Keratinocyte (primary cell): ENCODE measurements at regions not wholly inside any gene's neighbourhood (a gene's known extent, or its start where the extent isn't known, plus 50 kb on each side); places are given as distances from the start of the nearest gene placed in this dataset.

ENCODE experiments used
- DNase-seq: peaks from one replicate; pipeline ENCODE4 v3.0.0-alpha.2; 2011; ENCODE audit warnings: low read depth, missing footprints, low spot score
- FAIRE-seq: peaks from 2 replicates; lab custom pipeline; 2011; peaks lifted over from hg19 to GRCh38; lab: Jason Lieb, UNC
- H2AFZ ChIP-seq: 2 replicates; pipeline ENCODE4 v1.6.0; 2012; ENCODE audit warnings: low read length, control low read depth, inconsistent platforms; ENCODE audit not compliant: control insufficient read depth
- H3K27ac ChIP-seq: 2 replicates; pipeline ENCODE4 v1.5.1; 2011; ENCODE audit warnings: low read length; ENCODE audit not compliant: control insufficient read depth, insufficient read depth
- H3K27me3 ChIP-seq: 3 replicates; pipeline ENCODE4 v1.6.0; 2011; ENCODE audit warnings: low read length; ENCODE audit not compliant: control insufficient read depth, insufficient read depth; ENCODE audit errors: extremely low read depth
- H3K36me3 ChIP-seq, 2 experiments: 2 replicates in 1 of 2; 3 replicates in 1 of 2; pipeline ENCODE4 v1.5.1; 2011; ENCODE audit warnings: low read length in 2 of 2, mild to moderate bottlenecking in 1 of 2; ENCODE audit not compliant: control insufficient read depth in 2 of 2, insufficient read depth in 2 of 2; ENCODE audit errors: extremely low read depth in 1 of 2
- H3K4me1 ChIP-seq: 3 replicates; pipeline ENCODE4 v1.5.1; 2011; ENCODE audit warnings: low read length; ENCODE audit not compliant: control insufficient read depth, insufficient read depth; ENCODE audit errors: extremely low read depth
- H3K4me2 ChIP-seq: 3 replicates; pipeline ENCODE4 v1.6.0; 2011; ENCODE audit warnings: low read depth, low read length; ENCODE audit not compliant: control insufficient read depth, insufficient read depth; ENCODE audit errors: extremely low read depth
- H3K4me3 ChIP-seq, 3 experiments: fragments of 200-600 bp in 1 of 3; sonication (generic) in 1 of 3; 2 replicates in 2 of 3; 3 replicates in 1 of 3; pipeline ENCODE4 v1.5.1; 2011 to 2016; ENCODE audit warnings: low read length in 3 of 3, mild to moderate bottlenecking in 3 of 3, control low read depth in 2 of 3, inconsistent platforms in 1 of 3, low read depth in 1 of 3, mixed read lengths in 1 of 3, mixed run types in 1 of 3, moderate library complexity in 1 of 3; ENCODE audit not compliant: control insufficient read depth in 2 of 3, insufficient read depth in 2 of 3; ENCODE audit errors: extremely low read depth in 1 of 3
- H3K79me2 ChIP-seq: 2 replicates; pipeline ENCODE4 v1.6.0; 2012; ENCODE audit warnings: low read length; ENCODE audit not compliant: control insufficient read depth, insufficient read depth
- H3K9ac ChIP-seq: 3 replicates; pipeline ENCODE4 v1.6.0; 2011; ENCODE audit warnings: low read length; ENCODE audit not compliant: control insufficient read depth, insufficient read depth; ENCODE audit errors: extremely low read depth
- H3K9me1 ChIP-seq: 3 replicates; pipeline ENCODE4 v1.6.0; 2011; ENCODE audit warnings: low read length; ENCODE audit not compliant: control insufficient read depth, insufficient read depth; ENCODE audit errors: extremely low read depth
- H3K9me3 ChIP-seq: 2 replicates; pipeline ENCODE4 v1.5.1; 2012; ENCODE audit warnings: low read depth, low read length; ENCODE audit not compliant: control insufficient read depth
- H4K20me1 ChIP-seq: 3 replicates; pipeline ENCODE4 v1.6.0; 2011; ENCODE audit warnings: low read length; ENCODE audit not compliant: control insufficient read depth, insufficient read depth; ENCODE audit errors: extremely low read depth
- EZH2 ChIP-seq: IDR thresholded peaks from one replicate; pipeline ENCODE4 v1.6.1; 2012; ENCODE audit warnings: inconsistent platforms, mild to moderate bottlenecking, low read length, moderate library complexity
- dilution Hi-C: fragments of 300-500 bp; cut with MboI; formaldehyde crosslinking; loops from one replicate; pipeline ENCODE4 v1.7.0; 2020; ENCODE audit warnings: low sequenced_read_pairs; ENCODE audit not compliant: extremely low pct_ligation_motif_present
- TF ChIP-seq, protein P1 (sequence below), 3 experiments: IDR thresholded peaks in 1 of 3; conservative IDR thresholded peaks in 1 of 3; optimal IDR thresholded peaks in 1 of 3; 2 replicates in 2 of 3; 3 replicates in 1 of 3; pipeline versions ENCODE3 to v1.5.1; 2011; ENCODE audit warnings: low read length in 3 of 3, mild to moderate bottlenecking in 3 of 3, moderate library complexity in 2 of 3, control low read depth in 1 of 3, inconsistent platforms in 1 of 3; ENCODE audit not compliant: insufficient read depth in 2 of 3; ENCODE audit errors: extremely low read depth in 1 of 3

DNA sequence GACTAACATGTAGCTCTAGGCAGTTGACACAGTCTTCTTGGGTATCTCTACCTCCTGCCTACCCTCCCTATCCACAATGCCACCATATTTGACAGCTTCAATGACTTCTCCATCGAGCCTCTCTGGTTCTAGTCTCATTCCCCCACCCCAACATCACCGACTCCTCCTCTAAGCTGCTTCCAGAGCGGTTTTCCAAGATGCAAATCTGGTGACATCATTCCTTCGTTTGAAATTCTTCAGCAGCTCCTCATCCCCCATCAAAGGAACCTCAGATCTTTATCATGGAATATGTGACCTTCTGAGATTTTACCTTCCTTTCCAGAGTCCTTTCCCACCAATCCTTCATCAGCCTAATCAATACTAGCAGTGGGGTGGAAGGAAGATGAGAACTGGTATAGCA, 352.4 kb upstream of the RUNX1 start:
- no peak overlapping the region for H3K27ac ChIP-seq
- H3K27me3 ChIP-seq, result no peaks in the 10 kb centered on the region
- dilution Hi-C loops, result no loop called here
- H3K9me1 ChIP-seq, result no peaks in the 10 kb centered on the region
- no peaks in the 10 kb centered on the region for H3K36me3 ChIP-seq
- H3K4me3 ChIP-seq, result no peak overlapping the region
- FAIRE-seq (no peak), DNase-seq (no peak)
- TF ChIP-seq, protein P1, sequence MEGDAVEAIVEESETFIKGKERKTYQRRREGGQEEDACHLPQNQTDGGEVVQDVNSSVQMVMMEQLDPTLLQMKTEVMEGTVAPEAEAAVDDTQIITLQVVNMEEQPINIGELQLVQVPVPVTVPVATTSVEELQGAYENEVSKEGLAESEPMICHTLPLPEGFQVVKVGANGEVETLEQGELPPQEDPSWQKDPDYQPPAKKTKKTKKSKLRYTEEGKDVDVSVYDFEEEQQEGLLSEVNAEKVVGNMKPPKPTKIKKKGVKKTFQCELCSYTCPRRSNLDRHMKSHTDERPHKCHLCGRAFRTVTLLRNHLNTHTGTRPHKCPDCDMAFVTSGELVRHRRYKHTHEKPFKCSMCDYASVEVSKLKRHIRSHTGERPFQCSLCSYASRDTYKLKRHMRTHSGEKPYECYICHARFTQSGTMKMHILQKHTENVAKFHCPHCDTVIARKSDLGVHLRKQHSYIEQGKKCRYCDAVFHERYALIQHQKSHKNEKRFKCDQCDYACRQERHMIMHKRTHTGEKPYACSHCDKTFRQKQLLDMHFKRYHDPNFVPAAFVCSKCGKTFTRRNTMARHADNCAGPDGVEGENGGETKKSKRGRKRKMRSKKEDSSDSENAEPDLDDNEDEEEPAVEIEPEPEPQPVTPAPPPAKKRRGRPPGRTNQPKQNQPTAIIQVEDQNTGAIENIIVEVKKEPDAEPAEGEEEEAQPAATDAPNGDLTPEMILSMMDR (optimal IDR thresholded peaks at IDR 0.05 in 1 of 3, IDR thresholded peaks at IDR 0.05 in 1 of 3, conservative IDR thresholded peaks at IDR 0.05 in 1 of 3; ENCODE audit: extremely low read depth in 1 of 3, insufficient read depth in 2 of 3, low read length in 3 of 3), result no peak
- no peak for TF ChIP-seq EZH2
- no peaks in the 10 kb centered on the region for H3K79me2 ChIP-seq
- H2AFZ ChIP-seq, result no peak overlapping the region
- H4K20me1 ChIP-seq, result no peaks in the 10 kb centered on the region
- H3K9me3 ChIP-seq, result no peaks in the 10 kb centered on the region
- peaks cover 21% of the 10 kb centered on the region for H3K4me1 ChIP-seq
- no peak overlapping the region for H3K4me2 ChIP-seq
- no peak overlapping the region for H3K9ac ChIP-seq

DNA sequence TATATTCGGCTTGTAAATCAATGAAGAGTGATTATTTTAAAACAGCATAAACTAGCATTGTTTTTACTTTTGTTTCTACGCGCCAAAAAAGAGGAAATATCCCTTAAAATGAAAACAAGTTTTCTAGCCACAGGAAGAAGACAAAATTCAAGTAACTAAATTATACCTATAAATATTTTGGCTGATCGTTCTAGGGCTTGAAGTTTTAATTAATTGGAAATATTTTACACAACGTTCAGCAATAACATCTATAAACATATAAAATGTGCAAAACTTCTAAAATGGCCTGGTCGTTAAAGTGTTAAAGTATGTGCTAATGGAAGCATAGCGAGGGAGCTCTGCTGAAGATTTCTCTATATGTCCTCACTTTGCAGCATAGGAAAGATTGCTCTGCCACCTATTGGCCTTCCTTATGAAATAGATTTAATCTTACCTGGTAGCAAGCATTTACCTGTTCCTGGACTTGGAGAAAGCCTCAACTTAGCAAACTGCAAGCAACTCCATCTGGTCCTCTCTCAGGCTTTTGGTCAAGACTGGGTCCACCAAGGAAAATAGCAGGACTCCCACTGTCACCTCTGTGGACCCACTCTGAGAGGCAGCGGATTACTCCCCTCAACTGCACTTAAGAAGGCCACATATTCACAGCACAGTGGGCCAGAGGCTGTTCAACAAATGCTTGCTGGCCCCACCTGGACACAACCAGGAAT, 351.3 kb upstream of the RUNX1 start:
- peak overlapping the region; percentile 3 for H3K9ac ChIP-seq
- no peak overlapping the region for H3K4me3 ChIP-seq
- no peaks in the 10 kb centered on the region for H4K20me1 ChIP-seq
- dilution Hi-C loops, result no loop called here
- FAIRE-seq (peak; percentile 83), DNase-seq (peak; percentile 26)
- no peaks in the 10 kb centered on the region for H3K27me3 ChIP-seq
- peak overlapping the region; percentile 32 for H3K27ac ChIP-seq
- no peaks in the 10 kb centered on the region for H3K79me2 ChIP-seq
- no peaks in the 10 kb centered on the region for H3K9me3 ChIP-seq
- H2AFZ ChIP-seq, result peak overlapping the region; percentile 5
- H3K4me1 ChIP-seq, result peaks cover 30% of the 10 kb centered on the region
- TF ChIP-seq EZH2, result no peak
- TF ChIP-seq, protein P1 (optimal IDR thresholded peaks at IDR 0.05 in 1 of 3, IDR thresholded peaks at IDR 0.05 in 1 of 3, conservative IDR thresholded peaks at IDR 0.05 in 1 of 3; ENCODE audit: extremely low read depth in 1 of 3, insufficient read depth in 2 of 3, low read length in 3 of 3), result peak; percentile 38 to 65 (median 41)
- no peaks in the 10 kb centered on the region for H3K9me1 ChIP-seq
- H3K4me2 ChIP-seq, result no peak overlapping the region
- H3K36me3 ChIP-seq, result no peaks in the 10 kb centered on the region
